ENCODE measurements at regions not wholly inside any gene's neighbourhood (a gene's known extent, or its start where the extent isn't known, plus 50 kb on each side); places are given as distances from the start of the nearest gene placed in this dataset.

- peaks cover 5% of the 10 kb centered on the region in 2 donors for H3K27me3 Mint-ChIP-seq
Observed at GRCh38 chr18:46301081-46301480, 196.9 kb downstream of the HAUS1 start.

DNA sequence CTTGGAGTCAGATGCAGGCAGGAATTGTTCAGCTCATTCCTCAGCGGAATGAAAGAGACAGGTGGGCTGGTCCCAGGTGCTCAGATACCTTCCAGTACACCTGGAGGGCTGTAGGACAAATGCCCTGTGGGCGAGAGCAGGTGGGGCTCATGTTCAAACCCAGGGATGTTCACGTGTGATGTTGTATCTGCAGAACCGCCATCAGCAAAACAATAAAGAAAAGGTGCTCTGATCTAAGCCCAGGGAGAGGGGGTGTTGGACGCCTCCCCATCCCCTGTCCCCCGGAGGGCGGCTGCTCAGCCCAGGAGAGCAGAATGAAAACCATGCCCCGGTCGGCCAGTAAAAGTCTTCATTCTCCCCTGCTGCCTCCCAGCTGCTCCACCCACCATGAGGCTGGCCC lies 197.4 kb downstream of the HAUS1 start:
- DNase-seq = no peak
- Histone ChIP-seq H3K36me3 (ENCODE audit: insufficient read depth, low read length) (no peaks in the 10 kb centered on the region), H3K4me3 (ENCODE audit: low read length in 2 of 2) (no peak overlapping the region), H3K27me3 (ENCODE audit: insufficient read depth, low read length) (no peaks in the 10 kb centered on the region), H3K9me3 (ENCODE audit: control insufficient read depth in 1 of 2, low read length in 2 of 2) (no peaks in the 10 kb centered on the region), H3K27ac (ENCODE audit: low read depth, low read length) (no peak overlapping the region), H3K4me1 (ENCODE audit: insufficient read depth, low read length) (no peaks in the 10 kb centered on the region)
- intact Hi-C loops (cut with micrococcal nuclease) = no loop called here
- H3K27me3 Mint-ChIP-seq = peaks cover 5% of the 10 kb centered on the region in 2 donors
- peaks cover 0 to 4% of the 10 kb centered on the region in 2 donors for H3K36me3 Mint-ChIP-seq
- ChIA-PET POLR2A (ENCODE audit: partially characterized antibody) (no interaction called here), CTCF (ENCODE audit: partially characterized antibody) (no interaction called here)
- no peak overlapping the region for H3K27ac Mint-ChIP-seq
- H3K9me3 Mint-ChIP-seq = peaks cover 0 to 9% (median 3%) of the 10 kb centered on the region in 8 donors
- H3K4me3 Mint-ChIP-seq = no peak overlapping the region
- H3K4me1 Mint-ChIP-seq = peaks cover 0 to 8% (median 4%) of the 10 kb centered on the region in 4 donors

More at GRCh38 chr18:46301081-46301480, 196.9 kb downstream of the HAUS1 start:
- Histone ChIP-seq H3K4me1 (ENCODE audit: insufficient read depth, low read length) (no peaks in the 10 kb centered on the region), H3K27ac (ENCODE audit: low read depth, low read length) (no peak overlapping the region), H3K27me3 (ENCODE audit: insufficient read depth, low read length) (no peaks in the 10 kb centered on the region), H3K36me3 (ENCODE audit: insufficient read depth, low read length) (no peaks in the 10 kb centered on the region), H3K9me3 (ENCODE audit: control insufficient read depth in 1 of 2, low read length in 2 of 2) (no peaks in the 10 kb centered on the region), H3K4me3 (ENCODE audit: low read length in 2 of 2) (no peak overlapping the region)
- no peaks in the 10 kb centered on the region for H3K36me3 Mint-ChIP-seq
- CTCF ChIA-PET (ENCODE audit: partially characterized antibody) = no interaction called here
- H3K4me1 Mint-ChIP-seq = peaks cover 0 to 8% (median 4%) of the 10 kb centered on the region in 4 donors
- no peak for DNase-seq
- H3K27ac Mint-ChIP-seq = no peak overlapping the region
- intact Hi-C loops (cut with micrococcal nuclease) = no loop called here
- POLR2A ChIA-PET (ENCODE audit: partially characterized antibody) = no interaction called here
- H3K4me3 Mint-ChIP-seq = no peak overlapping the region
- H3K9me3 Mint-ChIP-seq = peaks cover 0 to 5% (median 1%) of the 10 kb centered on the region in 8 donors

DNA sequence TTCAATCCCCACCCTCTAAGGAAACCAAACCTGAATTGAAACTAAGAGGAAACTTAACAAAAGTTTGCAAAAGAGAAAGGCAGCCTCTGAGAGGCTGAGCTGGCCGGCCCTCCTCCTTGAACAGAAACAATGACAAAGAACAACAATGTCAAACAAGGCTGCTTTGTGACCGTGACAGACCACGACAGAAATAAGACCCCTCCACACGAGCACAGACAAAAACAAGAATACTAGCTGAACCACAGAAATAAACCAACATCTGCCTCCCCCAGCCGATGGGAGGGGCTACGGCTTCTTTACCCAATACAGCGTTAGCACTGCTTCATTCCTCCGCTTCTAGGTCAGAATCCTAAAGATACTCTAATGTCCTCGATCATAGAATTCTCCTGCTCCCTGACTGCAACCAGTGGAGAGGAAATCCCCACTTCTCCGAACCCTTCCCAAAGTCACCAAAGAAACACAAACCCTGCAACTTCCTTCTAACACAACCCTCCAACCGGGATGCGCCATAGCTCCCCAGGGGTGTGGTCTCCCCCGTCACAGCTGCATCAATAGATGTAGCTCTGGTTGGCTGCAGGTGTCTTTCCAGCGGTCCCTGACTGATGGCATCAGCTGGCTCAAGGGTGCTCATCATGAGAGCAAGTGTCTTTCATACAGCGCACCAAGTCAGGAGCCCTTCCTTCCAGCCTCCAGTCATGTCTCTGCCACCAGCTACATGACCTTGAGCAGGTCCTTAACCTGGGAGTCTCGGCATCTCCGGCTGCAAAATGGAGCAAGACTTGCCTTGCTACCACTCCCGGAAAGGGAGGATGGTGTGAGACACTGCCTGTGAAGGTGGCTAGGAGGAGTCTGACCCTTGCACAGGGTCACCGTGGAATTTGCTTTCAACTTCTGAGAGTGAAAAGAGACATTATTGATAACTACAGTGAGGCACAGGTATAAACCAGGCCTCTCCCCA lies 198.6 kb downstream of the HAUS1 start:
- Histone ChIP-seq H3K36me3 (ENCODE audit: insufficient read depth, low read length) (no peaks in the 10 kb centered on the region), H3K9me3 (ENCODE audit: control insufficient read depth in 1 of 2, low read length in 2 of 2) (no peaks in the 10 kb centered on the region), H3K4me3 (ENCODE audit: low read length in 2 of 2) (no peak overlapping the region), H3K4me1 (ENCODE audit: insufficient read depth, low read length) (no peaks in the 10 kb centered on the region), H3K27ac (ENCODE audit: low read depth, low read length) (no peak overlapping the region), H3K27me3 (ENCODE audit: insufficient read depth, low read length) (no peaks in the 10 kb centered on the region)
- Mint-ChIP-seq H3K4me1 (peaks cover 0 to 4% (median 4%) of the 10 kb centered on the region in 4 donors), H3K36me3 (peaks cover 0 to 4% of the 10 kb centered on the region in 2 donors), H3K4me3 (peak overlapping the region in 4 of 8 donors; percentile 14 to 68 (median 41)), H3K27ac (peak overlapping the region in 2 of 7 donors; percentile 55 to 63), H3K9me3 (peaks cover 0 to 18% (median 5%) of the 10 kb centered on the region in 8 donors), H3K27me3 (peaks cover 5% of the 10 kb centered on the region in 2 donors)
- ChIA-PET POLR2A (ENCODE audit: partially characterized antibody) (no interaction called here), CTCF (ENCODE audit: partially characterized antibody) (no interaction called here)
- intact Hi-C loops (cut with micrococcal nuclease) = no loop called here
- DNase-seq = no peak

DNA sequence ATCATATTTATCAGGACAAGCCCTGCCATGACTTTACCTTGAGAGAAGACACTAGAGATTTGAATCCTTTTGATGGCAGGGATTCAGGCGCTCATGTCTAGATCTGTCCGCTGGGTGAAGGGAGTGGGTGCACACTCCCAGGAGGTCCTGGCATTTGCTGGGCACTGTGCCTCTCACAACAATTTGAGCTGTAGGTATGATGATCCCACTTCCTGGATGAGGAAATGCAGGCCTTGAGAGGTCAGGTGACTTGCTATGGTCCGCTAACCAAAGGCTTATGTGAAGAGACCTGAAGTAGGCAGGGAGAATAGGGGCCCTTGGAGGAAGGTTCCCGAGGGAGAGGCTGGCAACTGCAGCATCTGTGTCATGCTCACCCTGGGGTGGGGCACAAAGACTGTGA lies 206.1 kb downstream of the HAUS1 start:
- H3K36me3 Mint-ChIP-seq = peaks cover 0 to 4% of the 10 kb centered on the region in 2 donors
- ChIA-PET CTCF (ENCODE audit: partially characterized antibody) (interaction anchor here (1.2 kb wide), 1 partner anchor 137 kb away, joined by 4 read pairs; a partner anchor contains a TSS), POLR2A (ENCODE audit: partially characterized antibody) (no interaction called here)
- Histone ChIP-seq H3K27me3 (ENCODE audit: insufficient read depth, low read length) (no peaks in the 10 kb centered on the region), H3K9me3 (ENCODE audit: control insufficient read depth in 1 of 2, low read length in 2 of 2) (no peaks in the 10 kb centered on the region), H3K4me1 (ENCODE audit: insufficient read depth, low read length) (no peaks in the 10 kb centered on the region), H3K4me3 (ENCODE audit: low read length in 2 of 2) (no peak overlapping the region), H3K36me3 (ENCODE audit: insufficient read depth, low read length) (no peaks in the 10 kb centered on the region), H3K27ac (ENCODE audit: low read depth, low read length) (no peak overlapping the region)
- peaks cover 0 to 1% of the 10 kb centered on the region in 2 donors for H3K27me3 Mint-ChIP-seq
- peaks cover 0 to 5% (median 0%) of the 10 kb centered on the region in 4 donors for H3K4me1 Mint-ChIP-seq
- intact Hi-C loops (cut with micrococcal nuclease) = no loop called here
- H3K9me3 Mint-ChIP-seq = peaks cover 0 to 15% (median 6%) of the 10 kb centered on the region in 8 donors
- no peak overlapping the region for H3K4me3 Mint-ChIP-seq
- no peak for DNase-seq
- H3K27ac Mint-ChIP-seq = no peak overlapping the region

GRCh38 chr18:46310675-46311345 lies 206.6 kb downstream of the HAUS1 start:
- Histone ChIP-seq H3K9me3 (ENCODE audit: control insufficient read depth in 1 of 2, low read length in 2 of 2) (no peaks in the 10 kb centered on the region), H3K27me3 (ENCODE audit: insufficient read depth, low read length) (no peaks in the 10 kb centered on the region), H3K4me1 (ENCODE audit: insufficient read depth, low read length) (no peaks in the 10 kb centered on the region), H3K4me3 (ENCODE audit: low read length in 2 of 2) (no peak overlapping the region), H3K27ac (ENCODE audit: low read depth, low read length) (no peak overlapping the region), H3K36me3 (ENCODE audit: insufficient read depth, low read length) (no peaks in the 10 kb centered on the region)
- H3K9me3 Mint-ChIP-seq = peaks cover 0 to 15% (median 6%) of the 10 kb centered on the region in 8 donors
- no peak overlapping the region for H3K4me3 Mint-ChIP-seq
- peaks cover 0 to 1% of the 10 kb centered on the region in 2 donors for H3K27me3 Mint-ChIP-seq
- peaks cover 0 to 4% of the 10 kb centered on the region in 2 donors for H3K36me3 Mint-ChIP-seq
- POLR2A ChIA-PET (ENCODE audit: partially characterized antibody) = no interaction called here
- CTCF ChIA-PET (ENCODE audit: partially characterized antibody) = interaction anchor here (1.2 kb wide), 1 partner anchor 137 kb away, joined by 4 read pairs; a partner anchor contains a TSS
- no peak overlapping the region for H3K27ac Mint-ChIP-seq
- no peak for DNase-seq
- intact Hi-C loops (cut with micrococcal nuclease) = no loop called here
- peaks cover 0 to 5% (median 0%) of the 10 kb centered on the region in 4 donors for H3K4me1 Mint-ChIP-seq

DNA sequence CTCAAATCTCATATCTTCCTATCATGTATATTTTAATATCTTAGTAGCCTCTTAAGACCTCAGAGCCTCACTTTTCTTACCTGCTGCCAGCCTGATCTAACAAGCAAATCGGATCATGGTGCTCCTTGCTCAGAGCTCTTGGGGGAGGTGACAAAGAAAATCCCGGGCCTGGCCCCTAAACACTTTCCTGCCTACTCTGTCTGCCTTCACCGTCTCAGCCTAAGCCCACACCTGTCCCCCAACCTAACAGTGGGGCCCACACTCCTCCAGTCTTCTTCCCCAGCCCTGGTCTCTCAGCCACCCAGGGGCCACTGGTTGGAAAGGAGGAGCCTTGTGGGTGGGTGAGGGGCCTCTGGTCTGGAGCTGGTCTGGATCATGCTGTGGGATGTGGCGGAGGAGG lies 207.3 kb downstream of the HAUS1 start:
- no peaks in the 10 kb centered on the region for H3K9me3 ChIP-seq (ENCODE audit: control insufficient read depth in 1 of 2, low read length in 2 of 2)
- no peak for DNase-seq
- H3K27ac ChIP-seq (ENCODE audit: low read depth, low read length) = no peak overlapping the region
- POLR2A ChIA-PET (ENCODE audit: partially characterized antibody) = no interaction called here
- no peaks in the 10 kb centered on the region for H3K27me3 ChIP-seq (ENCODE audit: insufficient read depth, low read length)
- H3K27me3 Mint-ChIP-seq = peaks cover 0 to 1% of the 10 kb centered on the region in 2 donors
- H3K4me3 ChIP-seq (ENCODE audit: low read length in 2 of 2) = no peak overlapping the region
- intact Hi-C loops (cut with micrococcal nuclease) = no loop called here
- H3K9me3 Mint-ChIP-seq = peaks cover 0 to 9% (median 3%) of the 10 kb centered on the region in 8 donors
- peaks cover 0 to under 1% of the 10 kb centered on the region in 2 donors for H3K36me3 Mint-ChIP-seq
- peaks cover 0 to 5% (median 0%) of the 10 kb centered on the region in 4 donors for H3K4me1 Mint-ChIP-seq
- H3K4me3 Mint-ChIP-seq = no peak overlapping the region
- no peak overlapping the region for H3K27ac Mint-ChIP-seq
- CTCF ChIA-PET (ENCODE audit: partially characterized antibody) = no interaction called here
- H3K4me1 ChIP-seq (ENCODE audit: insufficient read depth, low read length) = no peaks in the 10 kb centered on the region
- no peaks in the 10 kb centered on the region for H3K36me3 ChIP-seq (ENCODE audit: insufficient read depth, low read length)

DNA sequence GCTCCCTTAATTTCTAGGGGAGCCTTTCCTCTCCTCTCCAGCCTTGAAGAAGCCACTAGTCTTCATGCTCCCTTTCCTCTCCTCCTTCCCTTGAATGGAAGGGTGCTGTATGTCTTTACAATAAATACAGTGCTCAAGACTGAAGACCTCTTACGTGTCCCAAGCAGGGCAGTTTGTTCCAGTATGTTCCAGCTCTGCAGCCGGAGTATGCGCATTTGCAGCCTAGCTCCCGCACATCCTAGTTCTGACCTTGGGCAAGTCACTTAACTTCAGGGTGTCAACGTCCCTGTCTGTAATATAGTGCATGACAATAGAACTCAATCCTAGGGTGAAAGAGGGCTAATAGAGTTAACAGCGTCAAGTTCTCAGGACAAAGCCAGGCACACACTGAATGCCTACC lies 208.0 kb downstream of the HAUS1 start:
- Histone ChIP-seq H3K4me3 (ENCODE audit: low read length in 2 of 2) (no peak overlapping the region), H3K27me3 (ENCODE audit: insufficient read depth, low read length) (no peaks in the 10 kb centered on the region), H3K27ac (ENCODE audit: low read depth, low read length) (no peak overlapping the region), H3K36me3 (ENCODE audit: insufficient read depth, low read length) (no peaks in the 10 kb centered on the region), H3K4me1 (ENCODE audit: insufficient read depth, low read length) (no peaks in the 10 kb centered on the region), H3K9me3 (ENCODE audit: control insufficient read depth in 1 of 2, low read length in 2 of 2) (no peaks in the 10 kb centered on the region)
- no peak overlapping the region for H3K27ac Mint-ChIP-seq
- POLR2A ChIA-PET (ENCODE audit: partially characterized antibody) = no interaction called here
- intact Hi-C loops (cut with micrococcal nuclease) = no loop called here
- peaks cover 0 to 6% (median 1%) of the 10 kb centered on the region in 8 donors for H3K9me3 Mint-ChIP-seq
- H3K27me3 Mint-ChIP-seq = peaks cover 0 to 1% of the 10 kb centered on the region in 2 donors
- no peak for DNase-seq
- peaks cover 0 to 5% (median 0%) of the 10 kb centered on the region in 4 donors for H3K4me1 Mint-ChIP-seq
- H3K4me3 Mint-ChIP-seq = no peak overlapping the region
- CTCF ChIA-PET (ENCODE audit: partially characterized antibody) = no interaction called here
- no peaks in the 10 kb centered on the region for H3K36me3 Mint-ChIP-seq
